Thyroid gland (tissue), 4 donors: ENCODE measurements at regions not wholly inside any gene's neighbourhood (a gene's known extent, or its start where the extent isn't known, plus 50 kb on each side); places are given as distances from the start of the nearest gene placed in this dataset.

Experiments
- DNase-seq, 2 donors: peaks; one replicate each; pipeline ENCODE4 v3.0.0-alpha.2; 2019
- H3K27ac ChIP-seq, 3 donors: fragments of 200-600 bp; sonication (generic); 1 replicate in 2 of 3; 2 replicates in 1 of 3; pipeline ENCODE4 v1.5.1; 2016 to 2019; ENCODE audit warnings: mild to moderate bottlenecking in 1 of 3, moderate library complexity in 1 of 3
- H3K27me3 ChIP-seq: fragments of 200-600 bp; sonication (generic); one replicate; pipeline ENCODE4 v1.5.1; 2019
- H3K36me3 ChIP-seq, 2 donors: fragments of 200-600 bp; sonication (generic); one replicate each; pipeline ENCODE4 v1.5.1; 2016 to 2019
- H3K4me1 ChIP-seq, 2 donors: fragments of 200-600 bp; sonication (generic); one replicate each; pipeline ENCODE4 v1.5.1; 2017 to 2019
- H3K4me3 ChIP-seq, 3 donors: fragments of 200-600 bp; sonication (generic); replicated peaks in 1 of 3; 1 replicate in 2 of 3; 2 replicates in 1 of 3; pipeline ENCODE4 v1.5.1; 2016; ENCODE audit warnings: mild to moderate bottlenecking in 1 of 3
- H3K9me3 ChIP-seq: fragments of 200-600 bp; sonication (generic); one replicate; pipeline ENCODE4 v1.5.1; 2017
- CTCF ChIP-seq, 6 experiments: fragments of 200-600 bp in 3 of 6; fragments of 450-650 bp in 3 of 6; sonication (generic) in 3 of 6; IDR thresholded peaks; one replicate each; pipeline ENCODE4 v1.5.1; 2016 to 2019; ENCODE audit warnings: antibody characterized with exemption in 6 of 6, mild to moderate bottlenecking in 2 of 6, inconsistent platforms in 1 of 6, moderate library complexity in 1 of 6
- POLR2A ChIP-seq, 2 donors: fragments of 450-650 bp; IDR thresholded peaks; one replicate each; pipeline ENCODE4 v1.6.1; 2017; ENCODE audit warnings: antibody characterized with exemption in 2 of 2, mild to moderate bottlenecking in 2 of 2, moderate library complexity in 1 of 2
- WGBS, 2 donors: methylation state at CpG; one replicate each; pipeline ENCODE4 v1.1.5; 2017; 5-methylcytosine and 5-hydroxymethylcytosine counted together
- intact Hi-C: fragments of 100-400 bp; cut with DNase I; formaldehyde crosslinking; loops from one replicate; pipeline ENCODE4 v1.15.1; 2023

GRCh38 chr2:102078773-102079172, 63.8 kb upstream of the IL1R1 start:
- Histone ChIP-seq H3K27me3 (no peaks in the 10 kb centered on the region), H3K4me1 (peaks cover 11 to 14% of the 10 kb centered on the region in 2 donors), H3K36me3 (no peaks in the 10 kb centered on the region), H3K4me3 (no peak overlapping the region), H3K9me3 (no peaks in the 10 kb centered on the region), H3K27ac (no peak overlapping the region)
- no peak for TF ChIP-seq CTCF (IDR thresholded peaks at IDR 0.05)
- TF ChIP-seq POLR2A (IDR thresholded peaks at IDR 0.05) = no peak
- no peak for DNase-seq
- intact Hi-C loops = no loop called here

GRCh38 chr2:102080451-102081242, 61.9 kb upstream of the IL1R1 start:
- Histone ChIP-seq H3K36me3 (no peaks in the 10 kb centered on the region), H3K9me3 (no peaks in the 10 kb centered on the region), H3K27ac (no peak overlapping the region), H3K4me3 (no peak overlapping the region), H3K27me3 (no peaks in the 10 kb centered on the region), H3K4me1 (peaks cover 11 to 14% of the 10 kb centered on the region in 2 donors)
- intact Hi-C loops = no loop called here
- DNase-seq = no peak
- 93 to 94% methylated on average over 6 of the region's 6 CpGs for WGBS, 2 donors
- no peak for TF ChIP-seq POLR2A (IDR thresholded peaks at IDR 0.05)
- no peak for TF ChIP-seq CTCF (IDR thresholded peaks at IDR 0.05)

- Histone ChIP-seq H3K36me3 (no peaks in the 10 kb centered on the region), H3K4me3 (no peak overlapping the region), H3K9me3 (no peaks in the 10 kb centered on the region), H3K27ac (no peak overlapping the region), H3K4me1 (peaks cover 11 to 14% of the 10 kb centered on the region in 2 donors), H3K27me3 (no peaks in the 10 kb centered on the region)
- TF ChIP-seq POLR2A (IDR thresholded peaks at IDR 0.05) = no peak
- no peak for TF ChIP-seq CTCF (IDR thresholded peaks at IDR 0.05)
- WGBS, 2 donors = 87 to 89% methylated on average over 2 of the region's 2 CpGs
- no peak for DNase-seq
- intact Hi-C loops = no loop called here
Measured at GRCh38 chr2:102081243-102081522, 61.4 kb upstream of the IL1R1 start.

- Histone ChIP-seq H3K27ac (peak overlapping the region in 1 of 3 donors; percentile 75), H3K27me3 (no peaks in the 10 kb centered on the region), H3K4me3 (no peak overlapping the region), H3K9me3 (no peaks in the 10 kb centered on the region), H3K36me3 (no peaks in the 10 kb centered on the region), H3K4me1 (peaks cover 11 to 14% of the 10 kb centered on the region in 2 donors)
- no peak for TF ChIP-seq POLR2A (IDR thresholded peaks at IDR 0.05)
- no peak for TF ChIP-seq CTCF (IDR thresholded peaks at IDR 0.05)
- intact Hi-C loops = no loop called here
- WGBS, 2 donors = 91 to 93% methylated on average over 5 of the region's 5 CpGs
- no peak for DNase-seq
Measured at GRCh38 chr2:102081606-102082005, 60.9 kb upstream of the IL1R1 start.

- DNase-seq = peak; percentile 90 to 95
- H3K27ac ChIP-seq = peak overlapping the region; percentile 38 to 75 (median 65)
- no peaks in the 10 kb centered on the region for H3K27me3 ChIP-seq
- no peak overlapping the region for H3K4me3 ChIP-seq
- no peaks in the 10 kb centered on the region for H3K36me3 ChIP-seq
- 7 to 9% methylated on average over 10 of the region's 10 CpGs for WGBS, 2 donors
- TF ChIP-seq POLR2A (IDR thresholded peaks at IDR 0.05) (no peak), CTCF (IDR thresholded peaks at IDR 0.05) (no peak)
- intact Hi-C loops = no loop called here
- H3K4me1 ChIP-seq = peaks cover 11 to 14% of the 10 kb centered on the region in 2 donors
- H3K9me3 ChIP-seq = no peaks in the 10 kb centered on the region
Measured at GRCh38 chr2:102082571-102083392, 59.8 kb upstream of the IL1R1 start.
